22Rv1 (cell line): ENCODE measurements at regions not wholly inside any gene's neighbourhood (a gene's known extent, or its start where the extent isn't known, plus 50 kb on each side); places are given as distances from the start of the nearest gene placed in this dataset.

ENCODE experiments used
- ZFX ChIP-seq: fragments of 450-650 bp; IDR thresholded peaks from 2 replicates; pipeline ENCODE4 v1.6.1; 2017; ENCODE audit warnings: antibody characterized with exemption, borderline replicate concordance
- TF ChIP-seq, protein P1 (sequence below): fragments of 450-650 bp; IDR thresholded peaks from 2 replicates; pipeline ENCODE4 v1.5.1; 2017; ENCODE audit warnings: mild to moderate bottlenecking

DNA sequence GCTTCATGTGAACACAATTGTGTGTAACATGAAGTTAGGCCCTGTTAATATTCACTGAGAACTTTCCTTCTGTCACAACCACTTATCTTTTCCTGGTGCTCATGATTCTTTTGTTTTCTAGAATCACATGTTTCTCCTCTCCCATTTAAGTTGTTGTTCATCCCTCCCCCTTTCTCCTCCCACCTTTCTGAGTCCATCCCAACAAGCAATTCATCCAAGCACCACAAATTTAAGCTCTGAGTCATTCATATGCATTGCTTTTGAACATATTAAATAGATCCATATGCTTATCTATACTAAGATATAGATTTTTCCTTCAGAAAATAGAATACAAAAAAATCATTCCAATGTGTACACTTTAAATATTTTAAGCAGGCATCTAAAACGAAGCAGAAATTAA lies 75.2 kb upstream of the NFIB start:
- TF ChIP-seq, protein P1, sequence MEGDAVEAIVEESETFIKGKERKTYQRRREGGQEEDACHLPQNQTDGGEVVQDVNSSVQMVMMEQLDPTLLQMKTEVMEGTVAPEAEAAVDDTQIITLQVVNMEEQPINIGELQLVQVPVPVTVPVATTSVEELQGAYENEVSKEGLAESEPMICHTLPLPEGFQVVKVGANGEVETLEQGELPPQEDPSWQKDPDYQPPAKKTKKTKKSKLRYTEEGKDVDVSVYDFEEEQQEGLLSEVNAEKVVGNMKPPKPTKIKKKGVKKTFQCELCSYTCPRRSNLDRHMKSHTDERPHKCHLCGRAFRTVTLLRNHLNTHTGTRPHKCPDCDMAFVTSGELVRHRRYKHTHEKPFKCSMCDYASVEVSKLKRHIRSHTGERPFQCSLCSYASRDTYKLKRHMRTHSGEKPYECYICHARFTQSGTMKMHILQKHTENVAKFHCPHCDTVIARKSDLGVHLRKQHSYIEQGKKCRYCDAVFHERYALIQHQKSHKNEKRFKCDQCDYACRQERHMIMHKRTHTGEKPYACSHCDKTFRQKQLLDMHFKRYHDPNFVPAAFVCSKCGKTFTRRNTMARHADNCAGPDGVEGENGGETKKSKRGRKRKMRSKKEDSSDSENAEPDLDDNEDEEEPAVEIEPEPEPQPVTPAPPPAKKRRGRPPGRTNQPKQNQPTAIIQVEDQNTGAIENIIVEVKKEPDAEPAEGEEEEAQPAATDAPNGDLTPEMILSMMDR = no peak
- no peak for TF ChIP-seq ZFX
